ENCODE measurements at regions not wholly inside any gene's neighbourhood (a gene's known extent, or its start where the extent isn't known, plus 50 kb on each side); places are given as distances from the start of the nearest gene placed in this dataset.

- no peak for DNase-seq
These were observed 627.9 kb upstream of the MGMT start for GRCh38 chr10:128839134-128839533.

DNA sequence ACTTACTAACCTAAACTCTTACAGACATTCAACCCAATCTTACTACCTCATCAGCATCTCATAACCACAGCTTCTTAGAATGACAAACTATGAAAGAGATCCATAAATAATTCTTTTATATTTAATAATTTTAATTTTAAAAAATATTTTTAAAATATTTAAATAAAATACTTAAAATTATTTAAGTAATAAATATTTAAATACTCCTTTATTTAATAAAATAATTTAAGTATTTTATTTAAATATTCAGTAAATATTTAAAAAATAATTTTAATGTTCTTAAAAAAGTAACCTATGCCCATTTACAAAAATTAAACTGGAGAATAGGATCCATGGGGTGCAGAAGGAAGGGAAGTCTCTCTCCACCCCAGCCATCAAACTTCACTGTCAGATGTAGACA, 627.3 kb upstream of the MGMT start:
- DNase-seq, result no peak

- DNase-seq, result no peak
These were observed 623.1 kb upstream of the MGMT start for GRCh38 chr10:128843972-128844371.

DNA sequence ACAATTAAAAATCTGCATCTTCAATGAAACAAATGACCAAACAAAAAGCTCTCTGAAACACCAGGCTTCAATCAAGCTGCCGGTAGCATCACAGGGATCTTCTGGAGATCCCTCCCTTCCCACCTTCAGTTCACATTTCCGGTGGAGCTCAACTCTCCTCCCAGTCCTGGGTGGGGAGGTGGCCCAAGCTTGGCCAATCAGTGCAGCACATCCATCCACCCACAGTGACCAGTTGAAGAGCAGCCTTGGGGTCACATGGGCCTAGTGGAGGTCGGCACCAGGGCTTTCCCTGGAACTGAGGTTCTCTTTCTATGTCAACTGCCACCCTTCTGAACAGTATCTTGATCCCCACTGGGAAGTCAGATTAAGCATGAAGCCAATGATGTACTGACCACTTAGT, 620.1 kb upstream of the MGMT start:
- DNase-seq, result no peak

- DNase-seq, result no peak
These were observed 618.2 kb upstream of the MGMT start for GRCh38 chr10:128848810-128849209.

- no peak for DNase-seq
These were observed 616.4 kb upstream of the MGMT start for GRCh38 chr10:128850647-128851046.

DNA sequence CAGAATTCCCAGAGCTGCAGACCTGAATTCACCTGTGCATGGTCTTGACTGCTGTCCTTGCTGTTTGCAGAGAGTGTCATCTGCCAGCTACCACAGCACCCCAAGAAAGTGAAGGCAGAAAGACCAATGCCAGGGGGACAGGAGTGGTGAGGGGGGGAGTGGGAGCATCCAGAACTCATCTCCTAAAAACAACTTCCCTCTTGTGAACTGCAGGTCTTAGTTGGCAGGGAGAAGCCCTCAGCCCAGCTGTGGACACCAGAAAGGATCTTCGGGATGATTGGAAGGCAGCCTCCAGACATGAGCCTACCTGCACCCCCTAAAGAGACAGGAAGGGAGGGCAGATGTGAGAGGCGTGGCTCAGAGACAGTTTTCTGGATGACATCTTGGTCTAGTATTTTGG, 615.8 kb upstream of the MGMT start:
- DNase-seq, result no peak

DNA sequence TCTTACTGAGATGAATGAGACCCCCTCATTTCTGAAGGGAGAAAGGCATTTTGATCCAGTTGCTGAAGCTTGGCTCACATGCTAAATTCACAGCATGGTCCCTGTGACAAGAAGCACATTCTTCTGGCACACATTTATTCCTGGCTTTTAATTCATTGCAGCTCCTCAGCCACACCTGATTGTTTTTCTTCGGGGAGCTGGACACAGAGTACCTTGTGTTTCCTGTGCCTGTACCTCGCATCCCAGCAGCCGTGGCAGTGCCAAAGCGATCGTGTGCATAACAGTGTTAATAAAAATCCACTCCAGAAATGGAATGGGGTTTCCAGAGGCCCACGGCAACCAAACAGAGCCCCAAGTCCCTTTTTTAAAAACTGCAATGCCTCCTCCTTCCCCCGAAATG, 615.3 kb upstream of the MGMT start:
- no peak for DNase-seq

- DNase-seq, result no peak
These were observed 614.6 kb upstream of the MGMT start for GRCh38 chr10:128852449-128852848.

- DNase-seq, result no peak
These were observed 614.1 kb upstream of the MGMT start for GRCh38 chr10:128852902-128853301.

- DNase-seq, result no peak
These were observed 613.5 kb upstream of the MGMT start for GRCh38 chr10:128853537-128853936.

DNA sequence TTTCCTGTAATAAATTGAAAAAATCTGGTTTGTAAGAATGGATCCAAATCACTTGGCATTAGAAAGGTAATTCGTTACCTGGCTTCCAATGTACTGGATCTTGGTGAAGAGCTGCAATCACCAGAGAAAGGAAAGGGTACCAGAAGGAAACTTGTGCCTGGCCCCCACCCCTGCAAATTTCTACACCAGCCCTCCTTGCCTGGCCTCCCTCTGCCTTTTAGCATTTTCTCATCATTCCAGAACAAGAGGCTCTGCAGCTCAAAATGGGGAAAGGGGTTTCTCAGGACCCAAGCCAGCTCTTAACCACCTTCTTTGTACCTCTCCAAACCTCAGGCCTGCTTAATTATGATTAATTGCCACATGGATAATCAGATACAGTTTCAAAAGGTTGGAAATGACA, 612.8 kb upstream of the MGMT start:
- no peak for DNase-seq

DNA sequence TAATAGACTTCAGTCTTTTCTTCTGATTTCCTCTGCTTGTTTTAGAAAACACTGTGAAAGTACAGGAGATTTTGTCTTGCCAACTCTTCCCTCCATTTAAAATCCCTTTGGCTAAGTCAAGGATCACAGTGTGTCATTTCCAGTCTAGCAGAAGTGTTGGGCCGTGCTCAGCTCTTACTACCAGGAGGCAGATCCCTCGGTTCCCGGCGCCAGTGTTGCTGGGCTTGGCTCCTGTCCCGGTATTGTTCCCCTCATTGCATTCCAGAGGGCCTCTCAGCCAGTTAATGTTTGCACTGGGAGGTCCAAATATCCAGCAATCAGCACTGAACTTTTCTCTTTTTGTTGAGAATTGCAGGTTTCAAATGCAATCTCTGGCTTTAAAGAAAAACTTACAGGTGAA, 612.1 kb upstream of the MGMT start:
- no peak for DNase-seq

- DNase-seq, result no peak
These were observed 611.2 kb upstream of the MGMT start for GRCh38 chr10:128855618-128856428.

DNA sequence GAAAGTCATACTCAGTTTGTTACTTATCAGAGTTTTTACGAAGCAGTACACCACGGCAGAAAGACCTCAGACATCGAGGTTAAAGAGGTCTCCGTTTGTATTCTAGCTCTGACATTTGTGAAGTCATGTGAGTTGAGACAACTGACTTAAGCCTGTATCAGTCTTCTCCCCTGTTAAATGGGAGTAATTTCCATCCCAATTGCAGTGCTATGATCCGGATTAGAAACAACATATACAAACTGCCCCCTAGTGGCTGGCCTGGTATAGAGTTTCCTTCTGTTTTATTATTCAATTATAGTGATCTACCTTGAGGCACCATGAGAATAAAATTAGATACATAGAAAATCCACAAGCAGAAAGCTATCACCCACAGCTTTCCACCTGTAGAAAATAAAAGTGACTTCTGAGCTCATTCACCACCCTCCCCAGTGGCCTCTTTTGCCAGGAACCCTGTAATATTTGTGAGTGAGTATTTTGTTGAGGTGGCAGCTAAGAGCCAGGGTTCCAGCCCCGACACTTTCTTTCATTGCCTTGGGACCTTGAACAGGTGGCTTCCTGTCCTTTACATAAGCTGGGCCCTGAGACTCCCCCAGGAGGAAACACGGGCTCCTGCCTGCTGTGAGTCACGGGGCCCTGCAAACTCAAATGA, 607.2 kb upstream of the MGMT start:
- no peak for DNase-seq

DNA sequence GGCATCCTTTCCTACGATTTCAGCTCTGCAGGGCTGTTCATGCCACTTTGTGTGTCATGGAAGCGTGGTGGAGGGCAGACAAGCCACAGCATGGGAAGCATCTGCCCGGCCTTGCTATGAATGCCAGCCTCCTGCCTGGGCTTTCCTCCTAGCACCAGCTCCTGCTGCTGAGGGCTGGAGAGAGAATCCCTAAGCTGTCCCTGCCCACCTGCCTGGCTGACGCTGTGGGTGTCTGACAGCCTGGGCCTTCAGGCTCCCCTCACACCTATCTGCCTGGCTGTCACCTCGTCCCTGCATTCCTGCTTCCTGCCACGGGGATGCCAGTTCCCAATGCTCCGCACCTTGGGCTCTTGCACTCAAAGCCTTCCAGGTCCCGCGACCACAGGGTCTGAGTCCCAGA, 606.5 kb upstream of the MGMT start:
- DNase-seq, result no peak

- no peak for DNase-seq
These were observed 605.8 kb upstream of the MGMT start for GRCh38 chr10:128861018-128861901.

- DNase-seq, result no peak
These were observed 603.6 kb upstream of the MGMT start for GRCh38 chr10:128863411-128863810.

DNA sequence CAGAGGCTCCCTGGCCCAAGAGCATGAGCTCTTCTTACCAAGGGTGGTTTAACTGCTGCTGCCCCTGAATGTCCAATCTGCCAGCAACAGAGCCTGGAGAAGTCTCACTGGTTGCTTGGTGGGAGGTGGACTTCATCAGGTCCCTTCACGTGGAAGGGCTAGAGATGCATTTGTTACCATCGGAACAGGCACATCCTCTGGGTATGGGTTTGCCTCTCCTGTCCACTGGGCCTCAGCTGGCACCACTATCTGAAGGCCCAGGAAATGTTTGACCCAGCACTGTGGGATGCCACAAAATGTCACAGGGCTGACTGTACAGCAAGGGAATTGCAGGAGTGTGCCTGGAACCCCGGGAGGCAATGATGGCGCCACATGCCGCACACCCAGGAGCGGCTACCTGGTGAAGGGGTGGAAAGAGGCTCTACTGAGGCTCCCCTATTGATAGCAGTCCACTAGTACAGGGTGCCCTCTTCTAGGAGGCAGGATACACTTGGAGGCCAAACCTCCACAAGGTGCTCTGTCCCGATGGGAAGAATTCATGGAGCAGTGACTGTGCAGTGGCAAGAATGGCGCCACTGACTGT, 603.1 kb upstream of the MGMT start:
- DNase-seq, result no peak

- no peak for DNase-seq
These were observed 602.3 kb upstream of the MGMT start for GRCh38 chr10:128864554-128865295.

GRCh38 chr10:128865436-128866195, 601.4 kb upstream of the MGMT start:
- no peak for DNase-seq

DNA sequence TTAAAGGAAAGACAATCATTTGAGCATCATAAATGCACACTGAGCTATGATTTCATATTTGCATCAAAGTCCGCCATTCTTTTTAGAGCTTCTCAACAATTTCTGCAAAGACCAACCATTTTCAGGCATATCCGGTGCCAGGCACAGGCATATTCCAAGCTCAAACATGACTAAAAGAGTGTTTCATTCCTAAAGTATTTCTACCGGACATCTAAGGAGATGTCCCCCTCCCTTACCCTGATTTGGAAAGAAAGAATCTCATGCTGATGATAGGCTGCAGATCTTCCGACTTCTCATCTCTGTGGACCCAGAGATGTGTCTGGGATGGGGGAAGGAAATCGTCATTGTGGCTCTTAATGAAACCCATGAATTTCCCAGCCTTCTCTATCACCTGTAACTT, 600.5 kb upstream of the MGMT start:
- DNase-seq, result no peak
